Progenitor cell of endocrine pancreas (in vitro differentiated cells): ENCODE measurements at regions not wholly inside any gene's neighbourhood (a gene's known extent, or its start where the extent isn't known, plus 50 kb on each side); places are given as distances from the start of the nearest gene placed in this dataset.

Source experiments
- DNase-seq: peaks from one replicate; pipeline ENCODE4 v3.0.0; 2021; ENCODE audit warnings: low spot score; ENCODE audit not compliant: unreplicated experiment
- H3K27ac Mint-ChIP-seq: 2 replicates; pipeline ENCODE4 v1.8.0; 2021; ENCODE audit warnings: mild to moderate bottlenecking, moderate library complexity, mixed read lengths
- H3K27me3 Mint-ChIP-seq: 2 replicates; pipeline ENCODE4 v1.8.0; 2021; ENCODE audit warnings: mixed read lengths
- H3K36me3 Mint-ChIP-seq: 2 replicates; pipeline ENCODE4 v1.8.0; 2022; ENCODE audit warnings: mixed read lengths; ENCODE audit not compliant: insufficient read depth
- H3K4me1 Mint-ChIP-seq: 2 replicates; pipeline ENCODE4 v1.8.0; 2021; ENCODE audit warnings: low read depth, mixed read lengths
- H3K4me3 Mint-ChIP-seq: 2 replicates; pipeline ENCODE4 v1.8.0; 2021; ENCODE audit warnings: low read depth, mild to moderate bottlenecking, moderate library complexity, mixed read lengths
- H3K9me3 Mint-ChIP-seq: 2 replicates; pipeline ENCODE4 v1.8.0; 2021; ENCODE audit warnings: low read depth, mixed read lengths
- CTCF ChIP-seq: fragments of 200-600 bp; sonication (generic); IDR thresholded peaks from one replicate; pipeline ENCODE4 v1.5.0; 2021; ENCODE audit warnings: antibody characterized with exemption, mild to moderate bottlenecking; ENCODE audit not compliant: unreplicated experiment

- Mint-ChIP-seq H3K27ac (peak overlapping the region; percentile 87), H3K9me3 (no peaks in the 10 kb centered on the region), H3K36me3 (no peaks in the 10 kb centered on the region), H3K27me3 (no peaks in the 10 kb centered on the region), H3K4me1 (peaks cover 20% of the 10 kb centered on the region), H3K4me3 (no peak overlapping the region)
- no peak for DNase-seq
- TF ChIP-seq CTCF = no peak
Observed at GRCh38 chr9:14424289-14424688, 110.3 kb upstream of the NFIB start.

- no peak for DNase-seq
- H3K27me3 Mint-ChIP-seq = no peaks in the 10 kb centered on the region
- H3K36me3 Mint-ChIP-seq = no peaks in the 10 kb centered on the region
- H3K4me1 Mint-ChIP-seq = peaks cover 20% of the 10 kb centered on the region
- H3K9me3 Mint-ChIP-seq = no peaks in the 10 kb centered on the region
- H3K4me3 Mint-ChIP-seq = no peak overlapping the region
- TF ChIP-seq CTCF = no peak
- peak overlapping the region; percentile 45 for H3K27ac Mint-ChIP-seq
Observed at GRCh38 chr9:14423815-14424261, 109.9 kb upstream of the NFIB start.

GRCh38 chr9:14421291-14421690 is 107.3 kb upstream of the NFIB start:
- no peak for TF ChIP-seq CTCF
- H3K9me3 Mint-ChIP-seq = no peaks in the 10 kb centered on the region
- H3K4me3 Mint-ChIP-seq = no peak overlapping the region
- H3K27me3 Mint-ChIP-seq = no peaks in the 10 kb centered on the region
- DNase-seq = no peak
- no peak overlapping the region for H3K27ac Mint-ChIP-seq
- H3K4me1 Mint-ChIP-seq = peaks cover 20% of the 10 kb centered on the region
- H3K36me3 Mint-ChIP-seq = no peaks in the 10 kb centered on the region

GRCh38 chr9:14418941-14419937 is 105.3 kb upstream of the NFIB start:
- Mint-ChIP-seq H3K4me1 (peaks cover 9% of the 10 kb centered on the region), H3K27ac (peak overlapping the region; percentile 45), H3K4me3 (no peak overlapping the region), H3K27me3 (no peaks in the 10 kb centered on the region), H3K9me3 (no peaks in the 10 kb centered on the region), H3K36me3 (no peaks in the 10 kb centered on the region)
- TF ChIP-seq CTCF = no peak
- no peak for DNase-seq

GRCh38 chr9:14418301-14418940 is 104.5 kb upstream of the NFIB start:
- no peaks in the 10 kb centered on the region for H3K27me3 Mint-ChIP-seq
- H3K4me1 Mint-ChIP-seq = peaks cover 2% of the 10 kb centered on the region
- H3K9me3 Mint-ChIP-seq = no peaks in the 10 kb centered on the region
- no peak overlapping the region for H3K27ac Mint-ChIP-seq
- TF ChIP-seq CTCF = no peak
- no peak overlapping the region for H3K4me3 Mint-ChIP-seq
- H3K36me3 Mint-ChIP-seq = no peaks in the 10 kb centered on the region
- DNase-seq = no peak
